ENCODE measurements at regions not wholly inside any gene's neighbourhood (a gene's known extent, or its start where the extent isn't known, plus 50 kb on each side); places are given as distances from the start of the nearest gene placed in this dataset.

DNA sequence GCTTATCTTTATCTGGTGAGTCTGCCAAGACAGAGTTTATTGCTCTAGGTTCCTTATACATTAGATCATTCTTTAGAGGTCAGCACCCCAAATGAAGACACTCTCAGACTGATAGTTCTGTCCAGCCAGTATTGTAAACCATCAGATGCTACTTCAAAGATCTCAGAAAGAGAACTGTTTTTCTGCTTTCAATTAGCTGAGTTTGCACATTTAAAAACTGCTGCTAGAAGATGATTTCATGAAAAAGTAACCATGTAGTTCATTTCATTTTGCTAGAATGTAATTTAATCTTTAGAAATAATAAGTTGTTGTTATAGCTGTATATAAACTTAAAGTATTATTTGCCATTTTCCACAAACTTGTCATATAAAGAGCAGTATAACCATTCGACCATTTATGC, 344.5 kb upstream of the ATP5MC3 start:
- Histone ChIP-seq H3K4me1 (replicated peaks in 1 of 2) (no peaks in the 10 kb centered on the region), H3K9me3 (replicated peaks in 1 of 3) (no peaks in the 10 kb centered on the region), H3K27me3 (peaks cover 4% of the 10 kb centered on the region), H3K4me3 (no peak overlapping the region), H3K27ac (no peak overlapping the region), H3K36me3 (replicated peaks in 1 of 2) (no peaks in the 10 kb centered on the region)
- DNase-seq = no peak
- WGBS, 4 donors = 44 to 68% (median 58%) methylated on average over 1 of the region's 1 CpG
- intact Hi-C loops (cut with DNase I) = no loop called here
- TF ChIP-seq, protein P1, sequence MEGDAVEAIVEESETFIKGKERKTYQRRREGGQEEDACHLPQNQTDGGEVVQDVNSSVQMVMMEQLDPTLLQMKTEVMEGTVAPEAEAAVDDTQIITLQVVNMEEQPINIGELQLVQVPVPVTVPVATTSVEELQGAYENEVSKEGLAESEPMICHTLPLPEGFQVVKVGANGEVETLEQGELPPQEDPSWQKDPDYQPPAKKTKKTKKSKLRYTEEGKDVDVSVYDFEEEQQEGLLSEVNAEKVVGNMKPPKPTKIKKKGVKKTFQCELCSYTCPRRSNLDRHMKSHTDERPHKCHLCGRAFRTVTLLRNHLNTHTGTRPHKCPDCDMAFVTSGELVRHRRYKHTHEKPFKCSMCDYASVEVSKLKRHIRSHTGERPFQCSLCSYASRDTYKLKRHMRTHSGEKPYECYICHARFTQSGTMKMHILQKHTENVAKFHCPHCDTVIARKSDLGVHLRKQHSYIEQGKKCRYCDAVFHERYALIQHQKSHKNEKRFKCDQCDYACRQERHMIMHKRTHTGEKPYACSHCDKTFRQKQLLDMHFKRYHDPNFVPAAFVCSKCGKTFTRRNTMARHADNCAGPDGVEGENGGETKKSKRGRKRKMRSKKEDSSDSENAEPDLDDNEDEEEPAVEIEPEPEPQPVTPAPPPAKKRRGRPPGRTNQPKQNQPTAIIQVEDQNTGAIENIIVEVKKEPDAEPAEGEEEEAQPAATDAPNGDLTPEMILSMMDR (IDR thresholded peaks at IDR 0.05) = no peak
- no peak for TF ChIP-seq POLR2A (IDR thresholded peaks at IDR 0.05)

DNA sequence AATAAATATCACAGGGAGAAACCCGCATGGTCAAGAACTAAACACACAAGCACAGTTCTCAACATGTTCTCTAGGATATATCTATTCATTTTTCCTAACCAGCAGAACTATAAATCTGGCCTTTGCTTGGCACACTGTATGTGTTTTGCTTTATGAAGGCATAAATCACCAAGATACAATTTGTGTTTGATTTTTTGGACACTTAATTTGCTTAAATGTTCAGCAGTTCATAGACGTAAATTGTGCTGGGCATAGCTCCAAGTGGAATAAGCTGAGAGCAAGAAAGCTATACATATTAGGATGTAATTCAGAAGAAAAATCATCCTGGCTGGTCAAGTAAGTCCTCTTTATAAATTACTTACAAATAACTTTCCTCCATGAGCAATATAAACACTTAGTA, 341.5 kb upstream of the ATP5MC3 start:
- Histone ChIP-seq H3K36me3 (replicated peaks in 1 of 2) (no peaks in the 10 kb centered on the region), H3K4me3 (no peak overlapping the region), H3K9me3 (replicated peaks in 1 of 3) (no peaks in the 10 kb centered on the region), H3K27me3 (peaks cover 2% of the 10 kb centered on the region), H3K27ac (no peak overlapping the region), H3K4me1 (replicated peaks in 1 of 2) (no peaks in the 10 kb centered on the region)
- intact Hi-C loops (cut with DNase I) = no loop called here
- TF ChIP-seq POLR2A (IDR thresholded peaks at IDR 0.05) = no peak
- TF ChIP-seq, protein P1 (IDR thresholded peaks at IDR 0.05) = no peak
- 52 to 67% (median 61%) methylated on average over 2 of the region's 2 CpGs for WGBS, 4 donors
- no peak for DNase-seq

GRCh38 chr2:175518206-175518605, 336.7 kb upstream of the ATP5MC3 start:
- H3K4me1 ChIP-seq (replicated peaks in 1 of 2) = no peaks in the 10 kb centered on the region
- intact Hi-C loops (cut with DNase I) = no loop called here
- WGBS, 4 donors = 34 to 51% (median 50%) methylated on average over 3 of the region's 3 CpGs
- no peak overlapping the region for H3K4me3 ChIP-seq
- H3K27ac ChIP-seq = no peak overlapping the region
- no peak for DNase-seq
- no peaks in the 10 kb centered on the region for H3K9me3 ChIP-seq (replicated peaks in 1 of 3)
- no peak for TF ChIP-seq POLR2A (IDR thresholded peaks at IDR 0.05)
- TF ChIP-seq, protein P1 (IDR thresholded peaks at IDR 0.05) = no peak
- H3K36me3 ChIP-seq (replicated peaks in 1 of 2) = no peaks in the 10 kb centered on the region
- no peaks in the 10 kb centered on the region for H3K27me3 ChIP-seq

- no peaks in the 10 kb centered on the region for H3K27me3 ChIP-seq
- DNase-seq = no peak
- no peak overlapping the region for H3K27ac ChIP-seq
- intact Hi-C loops (cut with DNase I) = no loop called here
- 63 to 85% (median 78%) methylated on average over 2 of the region's 2 CpGs for WGBS, 4 donors
- no peak overlapping the region for H3K4me3 ChIP-seq
- no peaks in the 10 kb centered on the region for H3K36me3 ChIP-seq (replicated peaks in 1 of 2)
- H3K9me3 ChIP-seq (replicated peaks in 1 of 3) = no peaks in the 10 kb centered on the region
- H3K4me1 ChIP-seq (replicated peaks in 1 of 2) = no peaks in the 10 kb centered on the region
- no peak for TF ChIP-seq POLR2A (IDR thresholded peaks at IDR 0.05)
- TF ChIP-seq, protein P1 (IDR thresholded peaks at IDR 0.05) = no peak
Measured at GRCh38 chr2:175516555-175516954, 335.0 kb upstream of the ATP5MC3 start.
